Lower lobe of right lung (tissue), 2 donors: ENCODE measurements at regions not wholly inside any gene's neighbourhood (a gene's known extent, or its start where the extent isn't known, plus 50 kb on each side); places are given as distances from the start of the nearest gene placed in this dataset.

Experiments
- ATAC-seq, 2 donors: fragments of 200-7000 bp; cut with Tn5 transposase; one replicate each; pipeline ENCODE4 v1.9.1; 2020 to 2022; ENCODE audit warnings: mild to moderate bottlenecking in 2 of 2, moderate library complexity in 2 of 2
- DNase-seq: peaks from one replicate; pipeline ENCODE4 v3.0.0-alpha.2; 2020
- H3K27ac ChIP-seq: fragments of 200-600 bp; one replicate; pipeline ENCODE4 v1.8.0; 2022
- H3K27me3 ChIP-seq: fragments of 200-600 bp; one replicate; pipeline ENCODE4 v1.8.0; 2022; ENCODE audit warnings: low read depth
- H3K36me3 ChIP-seq: fragments of 200-600 bp; one replicate; pipeline ENCODE4 v1.8.0; 2022; ENCODE audit warnings: mild to moderate bottlenecking
- H3K4me1 ChIP-seq: fragments of 200-600 bp; one replicate; pipeline ENCODE4 v1.8.0; 2022
- H3K4me3 ChIP-seq: fragments of 200-600 bp; one replicate; pipeline ENCODE4 v1.8.0; 2022; ENCODE audit warnings: mild to moderate bottlenecking
- H3K9me3 ChIP-seq: fragments of 200-600 bp; one replicate; pipeline ENCODE4 v1.8.0; 2022
- intact Hi-C: fragments of 100-400 bp; cut with DNase I; formaldehyde crosslinking; loops from one replicate; pipeline ENCODE4 v1.11.0; 2022
- TF ChIP-seq, protein P1 (sequence below): fragments of 200-600 bp; IDR thresholded peaks from one replicate; pipeline ENCODE4 v1.8.0; 2022; ENCODE audit warnings: antibody characterized with exemption, mild to moderate bottlenecking
- donor health status: DM: no; HTN: yes; CAD: no; lungs with severe emphysema.

DNA sequence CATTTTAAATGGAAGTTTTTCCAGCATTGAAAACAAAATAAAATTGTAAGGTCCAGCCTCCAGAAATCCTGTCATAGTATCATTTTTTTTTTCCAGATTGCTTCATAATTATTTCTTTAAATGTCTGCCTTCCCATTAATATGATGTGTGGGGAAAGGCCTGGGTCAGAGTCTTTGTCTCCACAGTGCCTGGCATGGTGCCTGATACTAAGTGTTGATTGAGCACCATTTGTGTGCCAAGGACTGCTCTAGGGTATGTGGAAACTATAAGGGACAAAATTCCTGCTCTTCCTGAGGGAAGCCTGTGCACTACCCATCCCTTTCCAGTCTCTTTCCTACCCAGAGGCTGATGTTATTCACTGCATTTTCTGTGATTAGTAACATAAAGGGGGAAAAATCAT is 53.1 kb upstream of the BEND4 start:
- ATAC-seq: no peak
- TF ChIP-seq, protein P1, sequence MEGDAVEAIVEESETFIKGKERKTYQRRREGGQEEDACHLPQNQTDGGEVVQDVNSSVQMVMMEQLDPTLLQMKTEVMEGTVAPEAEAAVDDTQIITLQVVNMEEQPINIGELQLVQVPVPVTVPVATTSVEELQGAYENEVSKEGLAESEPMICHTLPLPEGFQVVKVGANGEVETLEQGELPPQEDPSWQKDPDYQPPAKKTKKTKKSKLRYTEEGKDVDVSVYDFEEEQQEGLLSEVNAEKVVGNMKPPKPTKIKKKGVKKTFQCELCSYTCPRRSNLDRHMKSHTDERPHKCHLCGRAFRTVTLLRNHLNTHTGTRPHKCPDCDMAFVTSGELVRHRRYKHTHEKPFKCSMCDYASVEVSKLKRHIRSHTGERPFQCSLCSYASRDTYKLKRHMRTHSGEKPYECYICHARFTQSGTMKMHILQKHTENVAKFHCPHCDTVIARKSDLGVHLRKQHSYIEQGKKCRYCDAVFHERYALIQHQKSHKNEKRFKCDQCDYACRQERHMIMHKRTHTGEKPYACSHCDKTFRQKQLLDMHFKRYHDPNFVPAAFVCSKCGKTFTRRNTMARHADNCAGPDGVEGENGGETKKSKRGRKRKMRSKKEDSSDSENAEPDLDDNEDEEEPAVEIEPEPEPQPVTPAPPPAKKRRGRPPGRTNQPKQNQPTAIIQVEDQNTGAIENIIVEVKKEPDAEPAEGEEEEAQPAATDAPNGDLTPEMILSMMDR: no peak
- Histone ChIP-seq H3K36me3 (no peaks in the 10 kb centered on the region), H3K4me1 (no peaks in the 10 kb centered on the region), H3K27me3 (no peaks in the 10 kb centered on the region), H3K9me3 (no peaks in the 10 kb centered on the region), H3K27ac (no peak overlapping the region), H3K4me3 (no peak overlapping the region)
- intact Hi-C loops: no loop called here
- no peak for DNase-seq

DNA sequence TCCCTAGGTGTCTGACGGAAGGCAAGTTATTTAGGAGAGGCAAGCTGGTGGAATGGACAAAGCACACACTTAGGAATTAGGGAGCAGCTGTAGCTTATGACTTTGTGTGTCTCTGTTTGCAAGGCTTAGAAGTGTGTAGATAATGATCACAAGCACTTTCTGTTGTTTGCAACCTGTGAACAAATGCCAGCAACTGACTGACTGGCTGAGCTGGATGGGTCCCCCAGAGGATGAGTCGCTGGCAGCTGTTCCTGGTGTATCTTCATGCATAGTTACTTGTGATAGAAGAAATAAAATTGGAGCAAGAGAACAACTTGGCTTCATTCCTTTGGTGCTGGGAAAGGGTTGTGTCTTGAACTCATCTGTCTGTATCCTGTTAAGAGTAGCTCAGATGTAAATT is 64.2 kb upstream of the BEND4 start:
- DNase-seq: no peak
- TF ChIP-seq, protein P1: no peak
- intact Hi-C loops: no loop called here

GRCh38 chr4:42225286-42225685 is 72.8 kb upstream of the BEND4 start:
- Histone ChIP-seq H3K4me1 (no peaks in the 10 kb centered on the region), H3K4me3 (no peak overlapping the region), H3K27ac (no peak overlapping the region), H3K9me3 (no peaks in the 10 kb centered on the region), H3K36me3 (no peaks in the 10 kb centered on the region), H3K27me3 (no peaks in the 10 kb centered on the region)
- ATAC-seq (no peak), DNase-seq (no peak)
- intact Hi-C loops: no loop called here
- TF ChIP-seq, protein P1: no peak

More for the DNA sequence above, 64.2 kb upstream of the BEND4 start:
- no peak for ATAC-seq
- Histone ChIP-seq H3K27me3 (no peaks in the 10 kb centered on the region), H3K36me3 (no peaks in the 10 kb centered on the region), H3K4me1 (no peaks in the 10 kb centered on the region), H3K4me3 (no peak overlapping the region), H3K9me3 (no peaks in the 10 kb centered on the region), H3K27ac (no peak overlapping the region)

DNA sequence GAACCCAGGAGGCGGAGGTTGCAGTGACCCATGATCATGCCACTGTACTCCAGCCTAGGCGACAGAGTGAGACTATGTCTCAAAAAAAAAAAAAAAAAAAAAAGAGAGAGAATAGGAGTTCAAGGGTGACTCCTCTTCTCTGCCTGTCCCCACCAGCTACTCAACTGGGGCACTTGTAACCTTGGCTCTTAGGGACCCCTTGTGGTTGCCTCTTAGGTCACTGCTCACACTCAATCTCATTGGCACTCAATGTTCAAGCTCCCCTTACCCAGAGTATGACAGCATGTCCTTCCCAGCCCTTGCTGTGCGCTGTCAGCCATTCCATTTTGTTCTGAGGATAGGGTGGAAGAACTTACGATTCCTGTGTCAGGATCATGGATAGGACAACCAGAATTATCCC is 82.4 kb upstream of the BEND4 start:
- H3K4me1 ChIP-seq: no peaks in the 10 kb centered on the region
- H3K36me3 ChIP-seq: no peaks in the 10 kb centered on the region
- ATAC-seq (no peak), DNase-seq (no peak)
- H3K27me3 ChIP-seq: no peaks in the 10 kb centered on the region
- H3K27ac ChIP-seq: no peak overlapping the region
- TF ChIP-seq, protein P1: no peak
- intact Hi-C loops: no loop called here
- H3K4me3 ChIP-seq: no peak overlapping the region
- H3K9me3 ChIP-seq: no peaks in the 10 kb centered on the region

DNA sequence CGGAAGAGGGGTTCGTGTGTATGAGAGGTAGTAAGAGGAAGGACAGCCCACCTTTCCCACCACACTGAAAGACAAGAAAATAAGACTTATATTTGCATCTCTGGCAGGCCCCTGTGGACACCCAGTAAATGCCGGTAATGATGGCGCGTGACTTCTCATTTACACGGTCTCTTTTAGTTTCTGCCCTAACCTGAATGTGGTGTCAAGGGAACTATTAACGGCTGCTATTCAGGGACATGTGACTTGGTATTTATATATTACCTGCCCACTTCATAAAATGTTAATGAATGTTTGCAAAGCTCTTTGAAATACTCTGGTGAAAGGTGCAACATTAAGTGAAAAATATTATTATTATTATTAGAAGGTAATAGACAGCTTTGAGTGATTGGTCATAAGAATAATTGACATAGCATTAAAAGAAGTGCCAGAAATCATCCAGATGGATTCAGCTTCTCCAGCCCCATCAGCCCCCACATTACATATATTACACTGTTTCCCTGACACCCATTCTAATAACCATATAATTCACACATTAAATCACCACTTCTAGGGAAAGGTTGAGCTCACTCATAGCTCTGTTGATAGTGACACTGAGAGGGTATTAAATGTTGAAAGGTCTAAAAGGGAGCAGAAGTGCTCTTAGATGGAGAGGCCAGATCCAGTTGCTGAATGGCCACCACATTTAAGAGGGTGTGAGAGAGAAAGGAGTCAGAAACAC is 83.0 kb upstream of the BEND4 start:
- H3K27me3 ChIP-seq: no peaks in the 10 kb centered on the region
- no peaks in the 10 kb centered on the region for H3K36me3 ChIP-seq
- TF ChIP-seq, protein P1: no peak
- no peak overlapping the region for H3K4me3 ChIP-seq
- no peaks in the 10 kb centered on the region for H3K4me1 ChIP-seq
- no peaks in the 10 kb centered on the region for H3K9me3 ChIP-seq
- intact Hi-C loops: no loop called here
- ATAC-seq (no peak), DNase-seq (no peak)
- H3K27ac ChIP-seq: no peak overlapping the region
